GM21360 (cell line): ENCODE measurements at regions not wholly inside any gene's neighbourhood (a gene's known extent, or its start where the extent isn't known, plus 50 kb on each side); places are given as distances from the start of the nearest gene placed in this dataset.

Experiments
- ATAC-seq: cut with Tn5 transposase; IDR thresholded peaks from one replicate; pipeline ENCODE4 v1.9.1; 2021; ENCODE audit warnings: mild to moderate bottlenecking, moderate library complexity; ENCODE audit not compliant: unreplicated experiment

- no peak for ATAC-seq
These were observed 275.4 kb upstream of the LRRC3B start for GRCh38 chr3:26347150-26347549.

- no peak for ATAC-seq
These were observed 271.7 kb upstream of the LRRC3B start for GRCh38 chr3:26350853-26351252.

GRCh38 chr3:26353097-26353496, 269.5 kb upstream of the LRRC3B start:
- no peak for ATAC-seq

DNA sequence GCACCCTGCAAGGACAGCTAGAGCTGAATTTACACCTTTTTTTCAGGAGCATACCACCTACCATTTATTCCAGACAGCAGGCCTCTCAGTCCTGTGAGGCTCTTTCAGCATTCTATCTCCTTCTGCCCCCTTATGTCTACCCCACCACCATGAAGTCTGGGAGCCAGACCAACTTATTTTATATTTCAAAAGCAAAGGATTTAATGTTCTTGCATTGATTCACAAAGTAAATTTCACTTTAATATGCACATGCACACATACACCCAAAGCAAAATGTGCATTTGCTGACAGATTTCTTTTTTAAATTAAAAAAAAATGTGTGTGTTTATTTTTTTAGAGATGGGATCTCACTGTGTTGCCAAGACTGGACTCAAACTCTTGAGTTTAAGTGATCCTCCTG, 264.2 kb upstream of the LRRC3B start:
- no peak for ATAC-seq

GRCh38 chr3:26365706-26366105, 256.9 kb upstream of the LRRC3B start:
- ATAC-seq = no peak

GRCh38 chr3:26368312-26368711, 254.3 kb upstream of the LRRC3B start:
- ATAC-seq = no peak

DNA sequence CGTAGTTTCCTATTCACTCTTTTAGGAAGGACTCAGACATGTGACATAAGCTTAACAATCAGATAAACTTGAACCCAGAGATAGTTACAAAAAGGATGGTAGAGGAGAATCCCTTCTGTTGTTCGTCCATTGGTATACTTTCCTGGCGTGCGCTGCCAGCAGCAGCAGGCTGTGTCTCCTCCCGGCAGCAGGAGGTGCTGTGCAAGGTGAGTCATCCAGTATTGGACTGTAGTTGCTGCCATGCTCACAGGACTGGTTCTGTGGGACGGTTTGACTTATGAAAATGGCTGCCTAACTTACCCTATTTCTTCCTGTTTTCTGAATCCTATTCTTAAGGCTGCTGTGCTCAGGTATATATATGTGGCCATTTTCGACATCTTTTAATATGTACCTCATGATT, 253.4 kb upstream of the LRRC3B start:
- ATAC-seq = no peak

GRCh38 chr3:26375843-26376530, 246.6 kb upstream of the LRRC3B start:
- no peak for ATAC-seq

GRCh38 chr3:26381411-26381810, 241.2 kb upstream of the LRRC3B start:
- no peak for ATAC-seq

- no peak for ATAC-seq
These were observed 215.9 kb upstream of the LRRC3B start for GRCh38 chr3:26406636-26407035.

DNA sequence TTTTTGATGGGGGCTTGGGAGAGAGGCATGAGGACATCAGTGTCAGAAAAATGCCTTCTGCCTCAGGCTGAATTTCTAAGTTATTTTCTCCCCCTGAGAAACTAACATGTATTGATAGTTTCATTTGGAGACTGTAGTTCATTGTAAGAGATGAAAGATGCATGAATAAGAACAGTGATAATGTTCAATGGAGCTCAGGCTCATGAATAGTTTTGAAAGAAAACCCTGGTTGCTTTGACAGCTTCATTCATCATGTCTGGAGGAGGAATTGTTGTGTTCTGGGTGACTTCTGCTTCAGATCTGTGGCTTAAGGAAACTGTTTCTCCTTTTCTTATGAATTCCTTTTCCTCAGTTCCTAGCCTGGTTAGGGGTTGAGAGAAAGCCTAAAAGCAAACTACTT, 204.0 kb upstream of the LRRC3B start:
- ATAC-seq = no peak

DNA sequence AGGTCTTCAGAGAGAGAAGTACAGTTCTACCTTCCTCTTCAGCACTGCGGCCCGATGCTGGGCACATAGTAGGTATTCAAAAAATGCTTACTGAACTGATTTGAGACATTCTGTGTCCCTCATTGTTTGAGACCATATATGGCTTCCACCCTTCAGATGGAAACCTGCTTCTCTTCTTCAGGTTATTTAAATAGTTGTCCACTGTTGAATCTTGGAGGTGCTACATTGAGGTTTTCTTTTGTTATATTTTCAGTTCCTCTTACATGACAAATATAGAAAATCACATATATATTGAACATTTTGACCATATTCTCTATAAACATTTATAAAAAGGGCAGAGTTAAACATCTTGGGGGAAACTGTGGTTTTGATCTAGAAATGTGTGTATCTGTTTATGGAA, 200.2 kb upstream of the LRRC3B start:
- ATAC-seq = no peak

- ATAC-seq = no peak
These were observed 197.5 kb upstream of the LRRC3B start for GRCh38 chr3:26425076-26425475.

- no peak for ATAC-seq
These were observed 193.6 kb upstream of the LRRC3B start for GRCh38 chr3:26428992-26429391.

DNA sequence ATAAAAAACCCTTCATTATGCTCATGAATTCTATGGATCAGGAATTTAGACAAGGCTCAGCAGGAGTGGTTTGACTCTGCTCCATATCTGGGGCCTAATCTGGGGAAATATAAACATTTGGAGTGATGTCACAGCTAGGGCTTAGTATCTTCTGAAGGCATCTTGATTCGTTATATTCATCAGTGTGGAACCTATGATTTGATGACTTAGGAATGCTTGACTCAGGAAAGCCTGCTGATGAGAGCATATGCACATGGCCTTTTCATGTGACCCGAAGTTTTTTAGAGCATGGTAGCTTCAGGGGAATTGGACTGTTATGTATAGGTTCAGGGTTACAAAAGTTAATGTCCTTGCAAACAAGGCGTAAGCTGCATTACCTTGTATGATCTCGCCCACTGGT, 184.9 kb upstream of the LRRC3B start:
- no peak for ATAC-seq

DNA sequence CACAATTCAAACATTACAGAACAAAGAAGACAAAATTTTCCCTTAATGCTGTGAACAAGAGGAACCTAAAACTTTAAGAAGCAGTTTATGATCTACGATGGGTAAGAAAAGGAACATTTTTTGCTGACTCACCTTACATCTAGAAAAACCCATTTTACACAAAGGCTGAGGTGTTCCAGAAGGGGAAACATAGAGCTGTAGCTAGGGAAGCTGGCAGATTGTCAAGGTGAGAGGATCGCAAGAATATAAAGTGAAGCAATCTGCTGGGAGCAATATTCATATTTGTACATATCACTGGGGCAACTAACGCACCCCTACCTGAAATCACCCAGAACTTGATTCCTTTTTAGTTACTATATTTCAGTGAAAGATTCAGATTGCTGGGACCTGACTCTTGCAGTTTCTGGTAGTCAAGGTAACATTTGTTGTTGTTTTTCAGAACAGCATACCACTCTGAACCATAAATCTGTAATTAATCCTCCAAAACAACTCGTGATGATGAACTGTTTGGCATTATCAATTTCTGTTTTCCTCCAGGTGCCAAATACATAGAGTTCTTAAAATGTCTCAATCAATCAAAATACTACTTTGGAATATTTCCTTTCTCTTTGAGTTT, 184.1 kb upstream of the LRRC3B start:
- no peak for ATAC-seq

DNA sequence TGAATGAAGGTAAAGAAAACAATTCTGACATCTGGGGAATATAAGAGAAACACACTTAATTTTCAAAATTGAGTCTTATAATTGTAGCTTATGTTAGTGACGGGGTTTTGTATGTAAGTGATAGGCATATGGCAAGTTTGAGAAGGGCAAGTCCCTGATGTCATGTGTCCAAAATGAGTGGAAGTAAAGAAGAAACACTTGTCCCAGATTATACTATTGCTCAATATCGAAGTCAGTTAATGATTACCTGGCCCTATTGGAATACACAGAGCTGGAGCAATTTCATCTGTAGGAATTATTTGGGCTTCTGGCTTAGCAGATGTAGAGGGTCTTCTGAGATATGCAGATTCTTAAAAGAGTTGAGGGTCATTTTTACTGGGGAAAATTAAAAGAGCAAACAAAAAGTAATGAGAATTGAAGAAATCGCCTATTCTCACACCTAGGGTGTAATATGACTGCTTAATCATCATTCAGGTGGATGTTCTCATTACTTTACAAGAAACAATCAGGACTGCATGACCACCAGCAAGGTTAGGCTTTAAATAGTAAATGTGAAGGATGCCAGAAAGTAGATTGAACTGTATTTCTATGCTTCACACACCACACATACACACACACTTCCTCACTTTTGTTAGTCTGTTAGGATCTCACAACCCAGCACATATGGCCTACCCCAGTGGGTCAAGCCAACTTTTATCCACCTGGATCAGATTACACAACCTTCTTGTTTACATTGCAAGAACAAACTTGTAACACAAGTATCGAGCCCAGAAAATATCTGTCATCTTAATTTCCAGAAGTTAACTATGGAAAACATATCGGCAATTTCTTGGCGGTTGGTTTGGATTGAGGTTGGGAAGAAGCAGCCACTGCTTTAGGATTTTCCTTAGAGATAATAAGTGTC, 183.3 kb upstream of the LRRC3B start:
- ATAC-seq = no peak

DNA sequence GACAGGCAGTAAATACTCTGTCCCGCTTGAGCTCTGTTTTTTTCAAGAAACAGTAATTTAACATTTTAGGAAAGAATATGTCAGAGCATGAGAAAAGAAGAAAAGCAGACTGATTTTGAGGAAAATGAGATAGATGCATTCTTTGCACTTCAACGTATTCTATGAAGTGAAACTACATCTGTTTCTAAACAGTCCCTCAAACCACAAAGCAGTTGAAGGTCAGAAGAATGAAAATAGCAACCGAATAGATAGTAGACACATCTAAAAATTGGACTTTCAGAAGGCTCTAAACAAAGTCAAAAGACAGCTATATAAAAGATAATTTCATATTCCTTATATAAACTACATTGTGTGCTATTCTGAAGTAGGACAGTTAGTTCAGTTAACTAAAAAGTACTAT, 172.6 kb upstream of the LRRC3B start:
- no peak for ATAC-seq

GRCh38 chr3:26452363-26452762, 170.2 kb upstream of the LRRC3B start:
- ATAC-seq = no peak

DNA sequence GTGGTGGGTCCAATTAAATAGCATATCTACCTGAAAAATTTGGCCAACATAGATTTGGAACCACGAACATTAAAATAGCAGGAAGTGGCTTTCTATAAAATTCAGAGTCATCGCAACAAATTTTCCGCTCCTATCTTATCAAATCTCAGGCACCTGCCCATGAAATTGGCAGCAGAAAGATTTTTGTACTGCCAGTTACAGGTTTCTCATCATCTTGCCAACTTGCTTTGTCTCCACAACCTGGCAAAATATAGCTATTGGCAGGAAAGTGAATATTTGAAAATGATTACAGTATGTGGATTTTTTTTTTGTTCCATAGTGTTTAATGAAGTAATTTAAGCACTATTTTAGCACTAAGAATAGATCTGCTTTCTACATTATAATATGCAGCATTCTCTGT, 161.6 kb upstream of the LRRC3B start:
- ATAC-seq = no peak

DNA sequence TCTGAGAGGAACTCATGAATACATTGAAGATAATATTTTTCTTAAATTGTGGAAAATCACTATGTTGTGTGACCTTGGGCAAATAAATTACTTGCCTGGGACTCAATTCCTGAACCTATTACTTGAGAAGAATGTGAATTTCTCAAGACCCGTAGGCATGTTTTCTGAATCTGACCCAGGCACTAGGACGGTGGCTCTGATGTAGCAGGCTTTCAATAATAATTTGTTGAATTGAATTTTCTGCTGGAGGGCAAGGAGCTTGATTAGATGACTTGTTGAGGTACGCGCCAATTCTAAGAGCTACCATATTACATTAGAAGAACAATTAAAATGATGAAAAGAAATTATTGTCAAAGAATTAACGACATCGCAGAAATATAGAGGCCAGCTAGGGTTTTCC, 150.2 kb upstream of the LRRC3B start:
- no peak for ATAC-seq

- ATAC-seq = no peak
These were observed 147.9 kb upstream of the LRRC3B start for GRCh38 chr3:26474706-26475105.
